H9 (cell line): ENCODE measurements at regions not wholly inside any gene's neighbourhood (a gene's known extent, or its start where the extent isn't known, plus 50 kb on each side); places are given as distances from the start of the nearest gene placed in this dataset.

Experiments used
- DNase-seq: peaks from one replicate; pipeline ENCODE4 v3.0.0-alpha.2; 2017
- H2AFZ ChIP-seq: one replicate; pipeline ENCODE4 v1.6.1; 2013; ENCODE audit warnings: mild to moderate bottlenecking, low read length, control low read depth, moderate library complexity
- H2AK5ac ChIP-seq: 2 replicates; pipeline ENCODE4 v1.6.1; 2013; ENCODE audit warnings: low read length, control low read depth, mixed read lengths; ENCODE audit not compliant: insufficient read length
- H2BK120ac ChIP-seq: one replicate; pipeline ENCODE4 v1.6.1; 2013; ENCODE audit warnings: low read depth, mild to moderate bottlenecking, low read length, control low read depth, inconsistent platforms; ENCODE audit not compliant: poor library complexity, severe bottlenecking
- H2BK12ac ChIP-seq: 2 replicates; pipeline ENCODE4 v1.6.1; 2013; ENCODE audit warnings: low read length, control low read depth, mixed read lengths, low read depth; ENCODE audit not compliant: insufficient read length
- H2BK15ac ChIP-seq: 2 replicates; pipeline ENCODE4 v1.6.1; 2013; ENCODE audit warnings: low read depth, low read length, control low read depth
- H2BK20ac ChIP-seq: one replicate; pipeline ENCODE4 v1.6.1; 2013; ENCODE audit warnings: low read depth, mild to moderate bottlenecking, low read length, control low read depth, inconsistent platforms; ENCODE audit not compliant: poor library complexity, severe bottlenecking
- H2BK5ac ChIP-seq: 2 replicates; pipeline ENCODE4 v1.6.1; 2013; ENCODE audit warnings: low read length, control low read depth, mixed read lengths; ENCODE audit not compliant: insufficient read length
- H3K14ac ChIP-seq: 2 replicates; pipeline ENCODE4 v1.6.1; 2013; ENCODE audit warnings: low read length, control low read depth; ENCODE audit not compliant: insufficient read depth
- H3K18ac ChIP-seq: 2 replicates; pipeline ENCODE4 v1.6.1; 2013; ENCODE audit warnings: low read depth, mild to moderate bottlenecking, mixed read lengths, low read length, control low read depth; ENCODE audit not compliant: insufficient read length
- H3K23ac ChIP-seq: 2 replicates; pipeline ENCODE4 v1.6.1; 2013; ENCODE audit warnings: low read length, control low read depth, mixed read lengths, low read depth; ENCODE audit not compliant: insufficient read length
- H3K23me2 ChIP-seq: 2 replicates; pipeline ENCODE4 v1.6.1; 2013; ENCODE audit warnings: low read depth, mild to moderate bottlenecking, mixed read lengths, low read length, control low read depth; ENCODE audit not compliant: insufficient read length, poor library complexity, severe bottlenecking
- H3K27ac ChIP-seq: 2 replicates; pipeline ENCODE4 v1.5.1; 2013; ENCODE audit warnings: low read length, control low read depth, mixed read lengths, low read depth; ENCODE audit not compliant: insufficient read length
- H3K27me3 ChIP-seq: 2 replicates; pipeline ENCODE4 v1.6.1; 2013; ENCODE audit warnings: low read length, control low read depth, inconsistent platforms; ENCODE audit not compliant: insufficient read depth
- H3K4ac ChIP-seq: 2 replicates; pipeline ENCODE4 v1.6.1; 2013; ENCODE audit warnings: low read depth, mild to moderate bottlenecking, control low read depth, inconsistent platforms, low read length, moderate library complexity
- H3K4me1 ChIP-seq: 2 replicates; pipeline ENCODE4 v1.6.1; 2013; ENCODE audit warnings: low read length, control low read depth, inconsistent platforms; ENCODE audit not compliant: insufficient read depth
- H3K4me2 ChIP-seq: 2 replicates; pipeline ENCODE4 v1.6.1; 2013; ENCODE audit warnings: low read length, control low read depth, mixed read lengths; ENCODE audit not compliant: insufficient read length, insufficient read depth
- H3K56ac ChIP-seq: 2 replicates; pipeline ENCODE4 v1.6.1; 2013; ENCODE audit warnings: low read depth, mild to moderate bottlenecking, mixed read lengths, low read length, control low read depth; ENCODE audit not compliant: insufficient read length
- H3K79me1 ChIP-seq: 2 replicates; pipeline ENCODE4 v1.6.1; 2013; ENCODE audit warnings: low read depth, mild to moderate bottlenecking, moderate library complexity, low read length, control low read depth, inconsistent platforms; ENCODE audit not compliant: insufficient read depth, poor library complexity, severe bottlenecking
- H3K79me2 ChIP-seq: 2 replicates; pipeline ENCODE4 v1.6.1; 2013; ENCODE audit warnings: low read length, control low read depth, inconsistent platforms; ENCODE audit not compliant: insufficient read depth
- H3K9ac ChIP-seq: 2 replicates; pipeline ENCODE4 v1.6.1; 2013; ENCODE audit warnings: low read length, control low read depth, mixed read lengths; ENCODE audit not compliant: insufficient read length; ENCODE audit errors: extremely low read depth
- H3K9me3 ChIP-seq: one replicate; pipeline ENCODE4 v1.6.1; 2013; ENCODE audit warnings: low read depth, low read length, inconsistent platforms; ENCODE audit not compliant: control insufficient read depth
- H3T11ph ChIP-seq: one replicate; pipeline ENCODE4 v1.6.1; 2013; ENCODE audit warnings: mild to moderate bottlenecking, low read length, control low read depth, inconsistent platforms
- H4K20me1 ChIP-seq: one replicate; pipeline ENCODE4 v1.6.1; 2013; ENCODE audit not compliant: control insufficient read depth, insufficient read length, insufficient read depth
- H4K5ac ChIP-seq: 2 replicates; pipeline ENCODE4 v1.6.1; 2013; ENCODE audit warnings: low read depth, mild to moderate bottlenecking, mixed read lengths, low read length, control low read depth; ENCODE audit not compliant: insufficient read length
- H4K8ac ChIP-seq: replicated peaks from 2 replicates; pipeline ENCODE4 v1.6.1; 2013; ENCODE audit warnings: low read length, control low read depth, mixed read lengths, low read depth; ENCODE audit not compliant: insufficient read length
- H4K91ac ChIP-seq: 2 replicates; pipeline ENCODE4 v1.6.1; 2013; ENCODE audit warnings: low read depth, mild to moderate bottlenecking, moderate library complexity, mixed read lengths, low read length, control low read depth; ENCODE audit not compliant: insufficient read length
- H3K27ac Mint-ChIP-seq, 3 experiments: 2 replicates in 2 of 3; 3 replicates in 1 of 3; pipeline ENCODE4 v1.8.0; 2020 to 2021; ENCODE audit warnings: mixed read lengths in 3 of 3, mild to moderate bottlenecking in 1 of 3, moderate library complexity in 1 of 3
- H3K27me3 Mint-ChIP-seq: 2 replicates; pipeline ENCODE4 v1.8.0; 2021; ENCODE audit warnings: low read depth, mild to moderate bottlenecking, moderate library complexity, mixed read lengths
- H3K36me3 Mint-ChIP-seq, 3 experiments: 2 replicates in 2 of 3; 3 replicates in 1 of 3; pipeline ENCODE4 v1.8.0; 2020 to 2021; ENCODE audit warnings: low read depth in 3 of 3, mixed read lengths in 3 of 3; ENCODE audit not compliant: insufficient read depth in 1 of 3
- H3K4me1 Mint-ChIP-seq, 2 experiments: 2 replicates each; pipeline ENCODE4 v1.8.0; 2020; ENCODE audit warnings: mixed read lengths in 2 of 2
- H3K4me3 Mint-ChIP-seq, 2 experiments: 2 replicates in 1 of 2; 3 replicates in 1 of 2; pipeline ENCODE4 v1.8.0; 2020 to 2021; ENCODE audit warnings: mild to moderate bottlenecking in 2 of 2, mixed read lengths in 2 of 2, moderate library complexity in 1 of 2
- H3K9me3 Mint-ChIP-seq, 2 experiments: 2 replicates in 1 of 2; 3 replicates in 1 of 2; pipeline ENCODE4 v1.8.0; 2020; ENCODE audit warnings: mild to moderate bottlenecking in 2 of 2, mixed read lengths in 2 of 2, moderate library complexity in 1 of 2
- WGBS: extraction: QIAGEN DNeasy Blood & Tissue Kit; methylation state at CpG from one replicate; pipeline ENCODE4 v1.1.7; 2013; ENCODE audit warnings: missing lambda C conversion rate, low lambda C conversion rate, mixed read lengths; ENCODE audit not compliant: insufficient read length; ENCODE audit errors: extremely low coverage; 5-methylcytosine and 5-hydroxymethylcytosine counted together
- TF ChIP-seq, protein P1 (sequence below): fragments of 200-600 bp; sonication (generic); conservative IDR thresholded peaks from 3 replicates; pipeline ENCODE4 v1.8.0; 2021; ENCODE audit warnings: antibody characterized with exemption, mild to moderate bottlenecking

DNA sequence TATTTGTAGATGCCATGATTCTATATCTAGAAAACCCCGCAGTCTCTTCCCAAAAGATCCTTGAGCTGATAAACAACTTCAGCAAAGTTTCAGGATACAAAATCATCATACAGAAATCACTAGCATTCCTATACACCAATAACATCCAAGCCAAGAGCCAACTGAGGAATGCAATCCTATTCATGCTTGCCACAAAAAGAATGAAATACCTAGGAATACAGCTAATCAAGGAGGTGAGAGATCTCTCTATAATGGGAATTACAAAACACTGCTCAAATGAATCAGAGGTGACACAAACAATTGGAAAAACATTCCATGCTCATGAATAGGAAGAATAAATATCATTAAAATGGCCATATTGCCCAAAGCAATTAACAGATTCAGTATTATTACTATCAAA lies 551.4 kb upstream of the SLC39A10 start:
- Mint-ChIP-seq H3K4me1 (no peaks in the 10 kb centered on the region), H3K27ac (no peak overlapping the region), H3K4me3 (no peak overlapping the region), H3K27me3 (no peaks in the 10 kb centered on the region), H3K36me3 (no peaks in the 10 kb centered on the region), H3K9me3 (peaks cover 0 to 5% of the 10 kb centered on the region in 2 experiments; a peak in 2 of 5 replicates)
- Histone ChIP-seq H3K23me2 (no peaks in the 10 kb centered on the region), H3K4me2 (no peak overlapping the region), H4K91ac (no peak overlapping the region), H3T11ph (no peak overlapping the region), H3K27me3 (no peaks in the 10 kb centered on the region), H3K56ac (no peak overlapping the region), H3K14ac (no peak overlapping the region), H3K9me3 (no peaks in the 10 kb centered on the region), H2AK5ac (no peak overlapping the region), H2BK15ac (no peak overlapping the region), H3K4ac (no peak overlapping the region), H4K8ac (no peak overlapping the region), H3K9ac (no peak overlapping the region), H4K20me1 (no peaks in the 10 kb centered on the region), H3K18ac (no peak overlapping the region), H4K5ac (no peak overlapping the region), H2AFZ (no peak overlapping the region), H3K27ac (no peak overlapping the region), H3K79me2 (no peaks in the 10 kb centered on the region), H3K23ac (no peak overlapping the region), H2BK5ac (no peak overlapping the region), H2BK20ac (no peak overlapping the region), H2BK120ac (no peak overlapping the region), H3K79me1 (no peaks in the 10 kb centered on the region), H2BK12ac (no peak overlapping the region), H3K4me1 (no peaks in the 10 kb centered on the region)
- no peak for DNase-seq
- WGBS: no CpG with 5 or more reads among the region's 1 CpG
- TF ChIP-seq, protein P1, sequence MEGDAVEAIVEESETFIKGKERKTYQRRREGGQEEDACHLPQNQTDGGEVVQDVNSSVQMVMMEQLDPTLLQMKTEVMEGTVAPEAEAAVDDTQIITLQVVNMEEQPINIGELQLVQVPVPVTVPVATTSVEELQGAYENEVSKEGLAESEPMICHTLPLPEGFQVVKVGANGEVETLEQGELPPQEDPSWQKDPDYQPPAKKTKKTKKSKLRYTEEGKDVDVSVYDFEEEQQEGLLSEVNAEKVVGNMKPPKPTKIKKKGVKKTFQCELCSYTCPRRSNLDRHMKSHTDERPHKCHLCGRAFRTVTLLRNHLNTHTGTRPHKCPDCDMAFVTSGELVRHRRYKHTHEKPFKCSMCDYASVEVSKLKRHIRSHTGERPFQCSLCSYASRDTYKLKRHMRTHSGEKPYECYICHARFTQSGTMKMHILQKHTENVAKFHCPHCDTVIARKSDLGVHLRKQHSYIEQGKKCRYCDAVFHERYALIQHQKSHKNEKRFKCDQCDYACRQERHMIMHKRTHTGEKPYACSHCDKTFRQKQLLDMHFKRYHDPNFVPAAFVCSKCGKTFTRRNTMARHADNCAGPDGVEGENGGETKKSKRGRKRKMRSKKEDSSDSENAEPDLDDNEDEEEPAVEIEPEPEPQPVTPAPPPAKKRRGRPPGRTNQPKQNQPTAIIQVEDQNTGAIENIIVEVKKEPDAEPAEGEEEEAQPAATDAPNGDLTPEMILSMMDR: no peak
